ENCODE measurements at regions not wholly inside any gene's neighbourhood (a gene's known extent, or its start where the extent isn't known, plus 50 kb on each side); places are given as distances from the start of the nearest gene placed in this dataset.

GRCh38 chr10:108443636-108444035 is 1279.1 kb upstream of the SORCS1 start:
- no peak for ATAC-seq
- H2AFZ ChIP-seq (ENCODE audit: low read length), result no peak overlapping the region
- CTCF ChIA-PET, result no interaction called here

GRCh38 chr10:108439397-108439796 is 1274.9 kb upstream of the SORCS1 start:
- no TSS peak for BruUV-seq (replicated peaks)
- Histone ChIP-seq H3K9ac (ENCODE audit: low read length) (no peak overlapping the region), H3K36me3 (ENCODE audit: low read depth, low read length) (no peaks in the 10 kb centered on the region), H3K4me3 (ENCODE audit: low read length) (no peak overlapping the region), H3K9me3 (ENCODE audit: low read length) (no peaks in the 10 kb centered on the region), H3K27me3 (ENCODE audit: low read length) (no peaks in the 10 kb centered on the region), H3F3A (ENCODE audit: low read length, unreplicated experiment) (no peaks in the 10 kb centered on the region), H3K79me2 (ENCODE audit: low read length) (no peaks in the 10 kb centered on the region), H3K4me1 (ENCODE audit: insufficient read depth, low read length) (no peaks in the 10 kb centered on the region), H3K27ac (ENCODE audit: low read length) (no peak overlapping the region), H4K20me1 (ENCODE audit: low read length) (no peaks in the 10 kb centered on the region), H2AFZ (ENCODE audit: low read length) (no peak overlapping the region), H3K9me2 (replicated peaks; ENCODE audit: low read length) (no peaks in the 10 kb centered on the region), H3K4me2 (ENCODE audit: low read length) (no peak overlapping the region)
- DNase-seq (no peak), ATAC-seq (no peak)
- intact Hi-C loops (cut with micrococcal nuclease), result no loop called here
- POLR2A ChIA-PET (ENCODE audit: unreplicated experiment), result no interaction called here
- TF ChIP-seq EZH2phosphoT487 (IDR thresholded peaks at IDR 0.05; ENCODE audit: borderline replicate concordance, low read length) (no peak), EZH2 (IDR thresholded peaks at IDR 0.05; ENCODE audit: low read length, unreplicated experiment) (no peak), CTCF (conservative IDR thresholded peaks at IDR 0.05; ENCODE audit: low read depth, low read length) (no peak)
- CTCF ChIA-PET, result no interaction called here

More at GRCh38 chr10:108443636-108444035, 1279.1 kb upstream of the SORCS1 start:
- no peaks in the 10 kb centered on the region for H3F3A ChIP-seq (ENCODE audit: low read length, unreplicated experiment)
- no peak overlapping the region for H3K4me3 ChIP-seq (ENCODE audit: low read length)
- DNase-seq, result no peak
- intact Hi-C loops (cut with micrococcal nuclease), result no loop called here
- no peak overlapping the region for H3K27ac ChIP-seq (ENCODE audit: low read length)
- no peak overlapping the region for H3K9ac ChIP-seq (ENCODE audit: low read length)
- POLR2A ChIA-PET (ENCODE audit: unreplicated experiment), result no interaction called here
- H3K4me2 ChIP-seq (ENCODE audit: low read length), result no peak overlapping the region
- TF ChIP-seq CTCF (conservative IDR thresholded peaks at IDR 0.05; ENCODE audit: low read depth, low read length), result no peak
- no peak for TF ChIP-seq EZH2 (IDR thresholded peaks at IDR 0.05; ENCODE audit: low read length, unreplicated experiment)
- no peak for TF ChIP-seq EZH2phosphoT487 (IDR thresholded peaks at IDR 0.05; ENCODE audit: borderline replicate concordance, low read length)
- H3K4me1 ChIP-seq (ENCODE audit: insufficient read depth, low read length), result no peaks in the 10 kb centered on the region
- no peaks in the 10 kb centered on the region for H3K9me2 ChIP-seq (replicated peaks; ENCODE audit: low read length)
- no peaks in the 10 kb centered on the region for H3K27me3 ChIP-seq (ENCODE audit: low read length)
- BruUV-seq (replicated peaks), result no TSS peak
- H3K9me3 ChIP-seq (ENCODE audit: low read length), result no peaks in the 10 kb centered on the region
- no peaks in the 10 kb centered on the region for H3K79me2 ChIP-seq (ENCODE audit: low read length)
- H3K36me3 ChIP-seq (ENCODE audit: low read depth, low read length), result no peaks in the 10 kb centered on the region
- no peaks in the 10 kb centered on the region for H4K20me1 ChIP-seq (ENCODE audit: low read length)

- Histone ChIP-seq H3K36me3 (ENCODE audit: low read depth, low read length) (no peaks in the 10 kb centered on the region), H3K27ac (ENCODE audit: low read length) (no peak overlapping the region), H4K20me1 (ENCODE audit: low read length) (no peaks in the 10 kb centered on the region), H3K79me2 (ENCODE audit: low read length) (no peaks in the 10 kb centered on the region), H3K4me2 (ENCODE audit: low read length) (no peak overlapping the region), H3K4me1 (ENCODE audit: insufficient read depth, low read length) (no peaks in the 10 kb centered on the region), H2AFZ (ENCODE audit: low read length) (no peak overlapping the region), H3K9ac (ENCODE audit: low read length) (no peak overlapping the region), H3K4me3 (ENCODE audit: low read length) (no peak overlapping the region), H3F3A (ENCODE audit: low read length, unreplicated experiment) (no peaks in the 10 kb centered on the region), H3K9me2 (replicated peaks; ENCODE audit: low read length) (no peaks in the 10 kb centered on the region), H3K9me3 (ENCODE audit: low read length) (no peaks in the 10 kb centered on the region), H3K27me3 (ENCODE audit: low read length) (no peaks in the 10 kb centered on the region)
- DNase-seq (no peak), ATAC-seq (no peak)
- POLR2A ChIA-PET (ENCODE audit: unreplicated experiment), result no interaction called here
- CTCF ChIA-PET, result no interaction called here
- intact Hi-C loops (cut with micrococcal nuclease), result no loop called here
- TF ChIP-seq EZH2phosphoT487 (IDR thresholded peaks at IDR 0.05; ENCODE audit: borderline replicate concordance, low read length) (no peak), EZH2 (IDR thresholded peaks at IDR 0.05; ENCODE audit: low read length, unreplicated experiment) (no peak), CTCF (conservative IDR thresholded peaks at IDR 0.05; ENCODE audit: low read depth, low read length) (no peak)
- no TSS peak for BruUV-seq (replicated peaks)
These were observed 1271.6 kb upstream of the SORCS1 start for GRCh38 chr10:108436096-108436495.
